Pons (tissue), 1 donor: ENCODE measurements at regions not wholly inside any gene's neighbourhood (a gene's known extent, or its start where the extent isn't known, plus 50 kb on each side); places are given as distances from the start of the nearest gene placed in this dataset.

Experiments used
- DNase-seq: peaks from one replicate; pipeline ENCODE4 v3.0.0-alpha.2; 2016; ENCODE audit warnings: low spot score

DNA sequence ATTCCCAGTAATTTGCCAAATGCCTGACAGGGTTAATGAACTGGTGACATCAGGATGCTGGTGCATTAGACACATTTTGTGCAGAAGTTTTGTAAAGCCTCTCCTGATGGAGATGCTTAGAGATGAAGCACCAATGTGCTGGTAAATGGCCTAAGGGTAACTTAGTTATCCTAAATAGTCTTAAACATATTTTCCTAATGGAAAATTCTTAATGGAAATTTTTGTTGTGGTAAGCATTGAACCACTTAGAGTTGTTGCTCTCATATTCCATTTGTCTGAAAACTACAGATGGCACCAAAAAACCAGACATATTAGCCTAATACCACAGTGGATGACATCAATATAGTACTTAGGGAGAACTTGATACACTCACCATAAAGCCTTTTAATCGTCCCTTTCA is 154.5 kb upstream of the ANK2 start:
- no peak for DNase-seq

DNA sequence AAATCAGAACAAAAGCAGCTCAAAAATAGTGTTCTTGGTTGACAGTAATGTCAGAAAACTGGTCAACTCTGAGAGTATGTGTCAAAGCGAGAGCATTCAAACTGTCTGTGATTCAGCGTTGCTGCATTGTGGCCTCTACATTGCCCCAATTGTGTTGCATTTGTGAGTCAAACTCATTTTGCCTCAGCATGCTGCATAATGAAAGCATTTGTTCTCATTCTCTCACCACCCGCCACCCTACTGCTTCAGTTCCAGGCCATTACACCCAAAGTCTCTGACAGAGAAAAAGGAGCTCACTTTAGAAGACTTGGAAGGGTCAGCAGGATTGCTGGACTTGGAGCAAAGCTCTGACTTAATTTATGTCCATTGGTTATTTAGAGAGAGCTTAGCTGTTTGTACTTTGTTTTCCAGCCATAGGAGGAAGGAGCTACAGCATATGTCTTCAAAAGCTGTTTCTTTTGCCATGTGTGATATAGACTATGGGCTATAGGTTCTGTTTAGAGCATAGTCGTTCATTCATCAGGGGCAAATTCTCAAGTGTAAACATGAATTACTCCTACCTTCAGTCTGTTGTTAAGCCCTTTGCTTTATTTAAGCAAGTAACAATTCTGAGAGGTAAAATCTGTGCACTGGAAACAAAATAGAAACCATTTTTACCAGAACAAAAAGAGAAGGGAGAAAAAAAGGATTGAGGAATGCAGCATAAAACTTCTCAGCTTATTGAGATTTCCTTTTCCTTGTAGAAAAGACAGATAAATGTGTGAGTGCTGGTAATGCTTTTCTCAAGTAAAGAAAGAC is 153.4 kb upstream of the ANK2 start:
- peak; percentile 88 for DNase-seq

DNA sequence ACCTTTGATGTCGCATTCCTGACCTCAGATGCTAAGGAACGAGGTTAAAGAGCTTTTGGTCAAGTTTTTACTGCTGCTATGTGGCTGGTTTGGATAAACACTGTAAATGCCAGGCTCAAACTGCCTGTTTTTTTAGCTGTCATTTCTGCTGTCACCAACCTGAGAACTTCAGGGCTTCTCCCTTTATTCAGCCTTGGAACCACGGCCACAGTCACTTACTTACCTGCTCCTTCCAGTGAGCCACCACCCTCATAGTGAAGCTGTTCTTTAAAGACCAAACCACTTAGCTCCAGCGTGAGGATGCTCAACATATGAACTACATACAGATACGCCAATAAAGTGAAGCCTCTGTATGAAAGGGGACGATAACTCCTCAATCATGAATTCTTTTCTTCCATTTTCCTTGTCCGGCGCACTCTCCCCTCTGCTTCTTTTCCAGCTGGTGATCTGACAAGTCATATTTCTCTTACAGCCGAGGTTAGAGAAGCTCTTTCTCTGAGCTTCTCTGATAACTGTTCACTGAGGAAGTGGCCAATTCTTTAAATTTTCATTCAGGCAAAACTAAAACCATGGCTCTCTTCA is 152.8 kb upstream of the ANK2 start:
- no peak for DNase-seq

DNA sequence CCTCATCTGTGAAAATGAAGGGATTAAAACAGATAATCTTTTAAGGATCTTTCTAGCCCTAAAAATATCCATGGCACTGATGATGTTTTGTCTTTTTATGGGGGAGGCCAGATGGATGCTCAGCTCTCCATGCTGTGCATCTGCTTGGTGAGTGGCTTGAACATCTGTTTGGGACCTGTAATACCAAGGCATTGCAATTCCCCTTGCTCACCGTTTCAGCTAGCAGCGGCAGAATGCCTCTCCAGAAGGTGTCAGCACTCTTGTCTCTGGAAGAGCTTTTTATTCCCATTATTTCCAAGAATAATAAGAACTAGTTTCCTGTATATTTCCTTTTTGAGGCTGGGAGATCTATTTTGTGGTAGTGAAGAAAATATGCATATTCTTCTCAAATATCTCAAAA is 151.9 kb upstream of the ANK2 start:
- DNase-seq = no peak

DNA sequence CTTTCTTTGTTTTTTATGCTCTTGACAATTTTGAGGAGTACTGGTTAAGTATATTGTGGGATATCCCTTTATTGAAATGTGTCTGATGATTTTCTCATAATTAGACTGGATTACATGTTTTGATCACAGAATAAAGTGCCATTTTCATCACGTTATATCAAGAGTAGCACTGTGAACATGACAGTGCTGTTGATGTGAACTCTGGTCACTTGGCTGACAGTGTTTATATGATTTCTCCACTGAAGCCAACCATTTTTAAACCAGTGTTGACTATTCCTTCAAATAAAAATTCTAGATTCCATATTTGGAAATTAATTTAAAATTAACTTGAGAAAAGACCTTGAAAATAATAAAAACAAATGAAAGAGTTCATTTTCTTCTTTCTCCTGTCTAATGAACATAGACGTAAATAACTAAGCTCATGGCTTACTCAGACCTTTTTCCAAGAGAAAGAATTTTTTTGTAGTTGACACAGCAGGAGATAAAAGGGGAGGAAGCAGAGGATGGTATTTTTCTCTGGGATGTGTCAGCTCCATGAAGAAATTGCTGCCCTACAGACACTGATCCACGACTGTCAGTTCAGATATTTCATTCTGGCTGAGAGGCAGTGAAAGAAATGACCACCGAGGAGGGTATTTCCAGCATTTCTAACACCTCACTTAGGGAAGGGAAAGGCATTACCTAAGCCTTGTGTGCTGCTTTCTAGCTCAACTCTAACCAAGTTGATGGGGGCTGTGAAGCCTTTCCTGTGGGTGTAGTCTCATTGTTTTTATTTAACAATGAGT is 150.9 kb upstream of the ANK2 start:
- no peak for DNase-seq

DNA sequence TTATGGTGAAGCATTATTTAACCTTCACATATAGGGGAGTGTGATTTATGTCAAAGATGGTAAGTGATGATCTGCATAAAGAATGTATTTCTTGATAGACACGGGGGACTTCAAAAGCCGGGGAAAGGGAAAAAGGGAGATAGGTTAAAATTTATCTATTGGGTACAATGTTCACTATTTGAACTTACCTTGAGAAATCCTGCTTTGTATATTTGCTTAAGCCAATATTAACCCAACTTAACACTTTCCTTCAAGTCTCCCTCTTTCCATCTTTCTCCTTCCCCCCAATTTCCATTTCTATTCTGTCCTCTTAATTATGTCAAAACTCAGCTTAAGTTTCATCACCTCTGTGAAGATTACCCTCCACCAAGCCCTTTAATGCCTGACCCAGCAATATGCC is 149.0 kb upstream of the ANK2 start:
- no peak for DNase-seq

DNA sequence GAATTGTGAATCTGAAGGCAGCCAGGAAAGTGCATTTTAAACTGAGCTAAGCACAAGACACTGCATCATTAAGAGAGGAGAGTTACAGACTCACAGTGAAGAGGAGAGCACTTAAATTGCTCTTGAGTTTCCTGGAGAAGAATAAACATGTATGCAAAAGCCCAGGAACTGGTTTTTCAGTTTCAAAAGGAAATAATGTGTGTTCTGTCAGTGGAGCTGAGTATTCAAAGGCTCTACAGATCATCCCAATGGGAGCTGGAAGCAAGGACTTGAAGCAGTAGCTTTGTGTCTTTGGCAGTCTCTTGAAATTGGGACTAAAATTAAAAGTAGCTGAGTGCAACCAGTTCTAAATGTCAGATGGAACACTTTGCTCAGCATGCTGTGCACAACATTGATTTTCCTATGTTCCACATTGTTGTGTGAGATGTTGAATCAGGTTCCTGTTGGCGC is 147.5 kb upstream of the ANK2 start:
- DNase-seq = peak; percentile 79

DNA sequence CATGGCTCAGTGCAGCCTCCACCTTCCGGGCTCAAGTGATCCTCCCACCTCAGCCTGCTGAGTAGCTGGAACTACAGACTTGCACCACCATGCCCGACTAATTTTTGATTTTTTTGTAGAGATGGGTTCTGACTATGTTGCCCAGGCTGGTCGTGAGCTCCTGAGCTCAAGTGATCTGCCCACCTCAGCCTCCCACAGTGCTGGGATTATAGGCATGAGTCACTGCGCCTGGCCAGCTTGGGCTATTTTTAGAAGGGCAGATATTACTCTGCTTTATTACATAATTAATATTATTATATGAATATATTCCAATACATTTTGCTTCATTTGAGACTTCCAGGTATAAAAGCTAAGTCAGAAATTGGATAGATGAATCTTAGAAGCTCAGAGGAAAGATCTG is 143.7 kb upstream of the ANK2 start:
- DNase-seq = no peak

DNA sequence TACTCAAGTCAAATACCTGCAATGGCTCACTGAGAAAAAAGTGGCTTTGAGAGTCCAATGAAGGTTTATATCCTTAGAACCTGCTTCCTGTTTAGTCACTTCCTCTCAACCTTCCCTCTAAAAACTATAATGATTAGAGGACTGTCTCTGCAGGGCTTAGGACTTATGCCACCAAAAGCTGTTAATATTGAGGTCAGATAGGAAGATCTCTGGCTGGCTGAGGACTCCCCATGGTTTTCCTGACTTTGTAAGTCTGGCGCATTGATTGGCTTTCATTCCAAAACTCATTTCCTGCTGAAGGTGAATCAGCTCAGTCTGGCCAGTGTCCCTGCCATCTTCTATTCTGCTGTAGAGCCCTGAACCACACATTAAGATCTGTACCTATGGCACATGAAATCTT is 140.9 kb upstream of the ANK2 start:
- no peak for DNase-seq

DNA sequence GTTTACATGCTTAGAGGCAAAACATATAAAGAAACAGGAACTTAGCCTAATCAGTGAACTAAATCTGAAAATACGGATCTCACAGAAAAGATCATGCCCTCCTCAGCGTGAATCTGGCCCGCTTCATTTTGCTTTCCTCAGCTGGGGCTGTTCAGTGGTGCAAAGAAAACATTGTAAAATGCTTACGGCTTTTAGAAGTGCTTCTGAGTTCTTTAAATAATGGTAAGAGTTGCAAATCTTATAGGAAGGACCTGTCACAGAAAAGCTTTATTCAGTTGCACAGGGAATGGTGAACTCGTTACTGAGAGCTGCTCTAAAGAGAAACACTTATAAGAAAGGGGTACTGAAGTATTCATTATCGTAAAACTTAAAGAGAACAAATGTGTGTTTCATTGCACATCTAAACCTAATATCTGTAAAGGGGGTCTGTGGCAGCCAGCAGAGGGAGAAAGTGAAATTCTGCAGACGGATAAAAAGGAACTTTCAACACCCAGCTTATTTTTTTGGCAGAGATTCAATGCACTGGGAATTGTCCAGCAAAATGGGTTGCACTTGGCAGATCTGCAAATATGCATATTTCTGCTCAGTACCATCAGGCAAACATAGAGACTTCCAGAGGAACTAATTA is 139.2 kb upstream of the ANK2 start:
- peak; percentile 91 for DNase-seq

DNA sequence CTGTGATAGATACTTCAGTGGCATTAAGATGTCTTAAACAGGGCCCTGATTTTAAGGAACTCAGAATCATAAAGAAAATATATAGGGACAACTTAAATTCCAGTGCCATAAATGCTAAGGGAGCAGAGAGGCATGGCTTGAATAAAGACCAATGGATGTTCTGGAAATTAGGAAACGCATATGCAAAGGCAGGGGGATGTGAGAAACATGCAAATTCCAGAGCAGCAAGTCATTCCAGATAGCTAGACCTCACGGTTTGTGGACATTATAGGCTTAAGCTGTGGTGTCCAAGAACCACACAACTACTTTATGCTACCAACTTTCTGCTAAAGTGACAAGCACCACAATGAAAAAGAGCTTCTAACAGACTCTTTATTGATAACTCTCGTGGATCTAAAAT is 132.6 kb upstream of the ANK2 start:
- DNase-seq = no peak

DNA sequence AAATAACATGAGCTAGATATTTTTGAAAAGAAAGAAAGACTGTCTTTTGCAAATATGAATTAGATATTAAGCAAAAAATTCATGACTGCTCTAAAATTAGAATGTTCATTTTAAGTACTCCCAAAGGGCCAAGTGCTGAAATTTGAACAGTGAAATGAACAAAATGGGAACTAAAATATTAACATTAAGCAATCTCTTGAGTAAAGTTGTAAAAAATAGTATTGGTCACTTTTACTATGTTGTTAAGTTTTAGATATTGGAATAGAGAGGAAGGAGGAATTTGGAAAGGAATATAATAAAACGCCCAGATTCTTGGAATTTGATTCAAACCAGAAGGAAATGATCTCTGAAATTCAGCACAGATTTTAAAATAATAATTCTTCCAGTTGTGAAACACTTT is 125.9 kb upstream of the ANK2 start:
- no peak for DNase-seq

DNA sequence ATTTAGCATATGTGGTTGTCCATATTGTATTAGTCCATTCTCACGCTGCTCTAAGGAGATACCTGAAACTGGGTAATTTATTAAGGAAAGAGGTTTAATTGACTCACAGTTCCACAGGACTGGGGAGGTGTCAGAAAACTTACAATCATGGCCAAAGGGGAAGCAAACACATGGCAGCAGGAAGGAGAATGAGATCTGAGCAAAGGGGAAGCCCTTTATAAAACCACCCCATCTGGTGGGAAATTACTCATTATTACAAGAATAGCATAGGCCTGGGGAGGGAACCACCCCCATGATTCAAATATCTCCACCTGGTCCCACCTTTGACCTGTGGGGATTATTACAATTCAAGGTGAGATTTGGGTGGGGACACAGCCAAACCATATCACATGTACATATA is 122.6 kb upstream of the ANK2 start:
- DNase-seq = no peak

DNA sequence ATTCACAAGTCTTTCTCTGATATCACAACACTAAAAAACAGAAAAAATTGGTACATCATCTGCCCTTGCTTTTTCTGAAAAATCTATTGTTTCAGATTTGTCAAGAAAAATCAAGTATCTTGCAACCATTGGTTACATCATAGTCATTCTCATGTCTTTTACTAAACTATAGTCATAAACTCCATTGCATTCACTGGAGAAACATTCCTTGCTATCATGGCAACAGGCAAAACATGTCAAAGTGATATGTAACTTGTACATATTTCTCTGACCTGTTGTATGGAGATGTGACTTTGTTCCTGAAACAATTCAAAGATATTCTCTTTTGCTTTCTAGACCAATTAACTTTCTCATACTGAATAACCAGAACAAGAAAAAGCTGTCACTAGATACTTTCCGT is 121.9 kb upstream of the ANK2 start:
- no peak for DNase-seq

DNA sequence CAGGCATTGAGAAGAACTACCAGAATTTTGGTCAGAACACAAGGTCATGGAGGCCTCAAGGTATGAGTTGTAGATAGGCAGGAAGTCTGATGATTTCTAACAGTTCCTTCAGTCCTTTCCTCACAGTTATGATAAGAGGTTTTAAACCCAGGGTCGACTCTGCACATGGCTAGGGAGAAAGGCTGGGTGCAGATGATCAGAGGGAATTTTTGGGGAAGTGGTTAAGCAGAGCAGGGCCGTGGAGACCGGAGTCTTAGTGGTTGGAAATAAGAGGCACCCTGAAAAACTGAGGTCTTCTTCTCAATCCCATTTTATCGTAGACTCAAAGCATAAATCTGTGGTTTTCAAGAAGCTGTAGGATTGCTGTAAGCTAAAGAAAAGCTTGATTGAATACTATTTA is 118.5 kb upstream of the ANK2 start:
- DNase-seq = no peak

DNA sequence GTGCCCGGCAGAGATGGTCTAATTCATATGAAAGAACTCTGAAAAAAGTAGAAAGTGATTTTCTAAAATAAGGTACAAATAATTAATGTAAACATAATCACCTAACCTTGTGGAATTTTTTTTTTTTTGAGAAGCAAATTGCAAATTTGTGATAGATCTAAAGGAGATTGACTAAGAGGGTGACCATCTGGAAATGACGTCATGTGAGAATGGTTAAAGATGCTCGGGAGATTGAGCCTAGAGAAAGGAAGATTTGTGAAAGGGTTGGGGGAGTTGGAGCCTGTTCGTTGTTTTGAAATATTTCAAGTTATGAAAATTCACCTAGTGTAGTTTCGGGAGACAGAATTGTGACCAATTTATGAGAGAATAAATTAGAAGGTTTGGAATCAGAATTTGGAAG is 115.7 kb upstream of the ANK2 start:
- DNase-seq = no peak

DNA sequence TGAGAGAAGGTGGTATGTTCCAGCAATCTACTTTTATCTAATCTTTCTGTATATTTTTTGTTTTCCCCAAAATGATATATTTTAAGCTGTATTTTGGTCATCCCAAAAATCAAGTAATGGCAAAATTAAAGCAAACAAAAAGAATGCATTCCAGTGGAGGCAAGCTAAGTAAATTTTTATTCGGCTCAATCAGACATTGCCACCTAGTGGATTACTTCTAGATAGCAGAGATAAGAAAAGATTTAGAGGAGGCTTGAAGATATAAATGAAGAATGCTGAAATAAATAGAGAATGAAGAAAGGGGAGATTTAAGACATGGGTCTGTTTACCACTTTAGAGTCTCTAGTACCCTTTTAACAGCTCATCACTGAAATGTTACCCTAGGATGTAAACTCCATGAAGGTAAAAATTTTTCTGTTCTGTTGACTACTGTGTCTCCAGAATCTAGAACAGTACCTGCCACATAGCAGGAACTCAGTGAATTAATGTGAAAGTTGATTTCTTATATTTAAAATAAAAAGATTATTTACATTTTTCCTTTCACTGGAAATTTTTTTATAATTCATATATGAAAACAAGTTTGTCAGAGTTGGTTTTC is 110.9 kb upstream of the ANK2 start:
- DNase-seq = peak; percentile 90

DNA sequence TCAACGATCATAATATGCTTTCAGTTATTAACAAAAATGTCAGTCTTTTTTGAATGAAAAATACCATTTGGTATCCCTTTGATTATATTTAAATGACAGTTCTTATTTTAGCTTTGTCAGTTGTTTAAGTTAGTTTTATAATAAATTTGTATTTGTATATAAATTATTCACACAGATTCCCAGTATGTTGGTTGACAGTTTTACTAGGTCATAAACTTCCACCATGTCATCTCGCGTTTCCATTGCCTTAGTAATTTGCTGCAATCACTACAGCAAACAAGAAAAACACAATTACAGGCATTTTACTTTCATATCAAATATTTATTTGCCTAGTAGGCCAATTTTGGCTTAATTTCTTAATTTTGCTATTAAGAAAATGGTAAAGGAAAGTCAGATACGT is 109.6 kb upstream of the ANK2 start:
- no peak for DNase-seq

DNA sequence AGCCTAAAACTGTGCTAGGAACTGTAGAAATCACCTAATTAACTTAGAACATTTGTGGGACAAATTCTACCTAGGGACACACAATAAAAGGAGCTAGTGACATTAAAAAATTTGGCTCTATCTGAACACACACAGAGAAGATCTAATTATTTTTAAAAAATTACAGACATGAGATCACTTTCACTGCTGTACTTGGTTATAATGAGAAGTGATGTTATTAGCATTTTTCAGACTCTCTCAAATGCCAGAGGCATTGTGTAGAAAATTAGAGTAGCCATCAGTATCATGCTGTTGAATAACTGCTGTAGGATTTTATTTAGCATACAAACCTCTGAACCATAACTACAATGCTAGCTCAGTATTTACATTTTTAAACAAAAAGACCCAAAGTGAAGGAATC is 109.1 kb upstream of the ANK2 start:
- DNase-seq = no peak

DNA sequence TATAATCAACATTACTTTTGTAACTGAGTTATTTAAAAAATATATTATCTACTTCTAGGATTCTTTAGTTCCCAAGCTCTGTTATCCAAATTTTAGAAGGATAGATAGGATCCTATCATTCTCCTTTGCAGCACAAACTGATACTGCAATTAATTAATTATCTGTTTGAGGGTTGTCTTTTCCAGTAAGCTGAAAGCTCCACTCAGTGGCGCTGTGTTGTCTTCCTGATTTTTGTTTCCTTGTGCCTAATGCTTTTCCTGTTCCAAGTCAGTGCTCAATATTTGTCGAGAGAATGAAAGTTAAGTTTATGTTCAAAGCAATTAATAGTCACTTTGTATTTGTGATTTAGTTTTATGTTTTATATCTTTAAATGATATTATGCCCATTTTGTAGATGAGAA is 107.4 kb upstream of the ANK2 start:
- DNase-seq = peak; percentile 61

DNA sequence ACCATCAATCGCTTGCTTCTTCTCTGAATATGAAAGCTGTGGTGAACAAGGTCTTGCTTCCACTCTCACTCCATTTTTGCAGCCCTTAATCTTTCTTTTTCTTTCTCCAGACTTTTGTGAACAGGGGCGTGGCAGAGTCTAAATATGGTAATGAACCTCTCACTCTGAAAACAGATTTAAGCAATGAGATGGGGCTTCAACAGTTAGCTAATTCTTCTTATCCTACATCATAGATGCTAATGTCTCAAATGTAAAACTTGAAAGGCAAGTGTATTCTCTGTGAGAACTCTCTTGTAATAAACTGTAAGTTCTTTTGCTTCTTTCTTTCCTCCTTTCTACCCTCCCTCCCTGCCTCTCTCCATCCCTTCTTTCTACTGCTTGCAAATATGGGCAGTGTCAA is 106.5 kb upstream of the ANK2 start:
- DNase-seq = no peak

DNA sequence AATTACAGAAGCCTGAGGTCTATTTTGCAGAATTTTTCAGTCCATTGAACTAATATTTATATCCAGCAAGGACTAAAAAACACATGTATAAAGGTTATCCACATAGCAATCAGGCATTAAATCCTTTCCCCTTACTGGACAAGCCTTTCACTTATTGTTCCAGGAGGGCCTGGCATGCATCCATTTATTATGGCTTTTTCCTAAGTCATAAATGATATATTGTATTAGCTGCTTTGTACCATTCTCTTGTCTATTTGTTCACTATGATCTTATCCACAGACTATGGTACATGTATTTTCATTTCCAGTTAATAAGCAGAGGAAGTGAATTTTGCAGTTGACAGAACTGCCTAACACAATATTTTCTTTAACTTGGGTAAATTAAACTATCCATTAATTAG is 105.4 kb upstream of the ANK2 start:
- DNase-seq = no peak
